RWPE2 (cell line): ENCODE measurements at regions not wholly inside any gene's neighbourhood (a gene's known extent, or its start where the extent isn't known, plus 50 kb on each side); places are given as distances from the start of the nearest gene placed in this dataset.

Source experiments
- ATAC-seq: fragments of 200-7000 bp; cut with Tn5 transposase; 3 replicates; pipeline ENCODE4 v1.9.1; 2021; ENCODE audit warnings: low read depth
- DNase-seq: peaks from one replicate; pipeline ENCODE4 v3.0.0-alpha.2; 2020; ENCODE audit warnings: low spot score
- H3K27ac ChIP-seq: fragments of 450-650 bp; 2 replicates; pipeline ENCODE4 v1.5.1; 2017; ENCODE audit warnings: mild to moderate bottlenecking; ENCODE audit not compliant: poor library complexity, severe bottlenecking
- H3K27me3 ChIP-seq: fragments of 250-450 bp; sonication (Bioruptor Pico); 2 replicates; pipeline ENCODE4 v1.5.1; 2021; ENCODE audit warnings: mild to moderate bottlenecking, moderate library complexity; ENCODE audit not compliant: insufficient read depth, poor library complexity, severe bottlenecking
- H3K36me3 ChIP-seq: fragments of 250-450 bp; sonication (Bioruptor Pico); 2 replicates; pipeline ENCODE4 v1.5.1; 2020; ENCODE audit warnings: low read depth, mild to moderate bottlenecking, moderate library complexity
- H3K4me1 ChIP-seq: fragments of 250-450 bp; sonication (Bioruptor Pico); 2 replicates; pipeline ENCODE4 v1.5.1; 2021; ENCODE audit warnings: mild to moderate bottlenecking, moderate library complexity; ENCODE audit not compliant: insufficient read depth, poor library complexity, severe bottlenecking
- H3K4me3 ChIP-seq: fragments of 250-450 bp; sonication (Bioruptor Pico); 2 replicates; pipeline ENCODE4 v1.5.1; 2021; ENCODE audit warnings: mild to moderate bottlenecking, moderate library complexity; ENCODE audit not compliant: severe bottlenecking
- H3K9me3 ChIP-seq: fragments of 250-450 bp; sonication (Bioruptor Pico); 2 replicates; pipeline ENCODE4 v1.5.1; 2021; ENCODE audit warnings: mild to moderate bottlenecking, moderate library complexity; ENCODE audit not compliant: severe bottlenecking
- TF ChIP-seq, protein P1 (sequence below): fragments of 450-650 bp; IDR thresholded peaks from one replicate; pipeline ENCODE4 v1.5.1; 2017; ENCODE audit warnings: mild to moderate bottlenecking, moderate library complexity; ENCODE audit not compliant: poor library complexity, severe bottlenecking

DNA sequence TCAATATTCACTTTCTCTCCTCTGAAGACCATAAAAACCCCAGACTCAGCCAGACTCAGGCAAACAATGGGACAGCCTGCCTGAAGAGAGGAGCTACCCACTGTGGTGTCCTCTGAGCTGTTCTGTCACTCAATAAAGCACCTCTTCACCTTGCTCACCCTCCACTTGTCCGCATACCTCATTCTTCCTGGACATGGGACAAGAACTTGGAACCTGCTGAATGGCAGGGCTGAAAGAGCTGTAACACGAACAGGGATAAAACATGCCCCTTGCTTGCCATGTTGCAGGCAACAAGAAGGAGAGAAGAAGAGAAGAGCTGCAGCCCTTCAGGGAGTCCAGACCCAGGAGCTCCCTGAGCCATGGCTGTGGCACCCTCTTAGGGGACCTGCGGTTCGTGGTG, 86.8 kb upstream of the SEMA6A start:
- TF ChIP-seq, protein P1, sequence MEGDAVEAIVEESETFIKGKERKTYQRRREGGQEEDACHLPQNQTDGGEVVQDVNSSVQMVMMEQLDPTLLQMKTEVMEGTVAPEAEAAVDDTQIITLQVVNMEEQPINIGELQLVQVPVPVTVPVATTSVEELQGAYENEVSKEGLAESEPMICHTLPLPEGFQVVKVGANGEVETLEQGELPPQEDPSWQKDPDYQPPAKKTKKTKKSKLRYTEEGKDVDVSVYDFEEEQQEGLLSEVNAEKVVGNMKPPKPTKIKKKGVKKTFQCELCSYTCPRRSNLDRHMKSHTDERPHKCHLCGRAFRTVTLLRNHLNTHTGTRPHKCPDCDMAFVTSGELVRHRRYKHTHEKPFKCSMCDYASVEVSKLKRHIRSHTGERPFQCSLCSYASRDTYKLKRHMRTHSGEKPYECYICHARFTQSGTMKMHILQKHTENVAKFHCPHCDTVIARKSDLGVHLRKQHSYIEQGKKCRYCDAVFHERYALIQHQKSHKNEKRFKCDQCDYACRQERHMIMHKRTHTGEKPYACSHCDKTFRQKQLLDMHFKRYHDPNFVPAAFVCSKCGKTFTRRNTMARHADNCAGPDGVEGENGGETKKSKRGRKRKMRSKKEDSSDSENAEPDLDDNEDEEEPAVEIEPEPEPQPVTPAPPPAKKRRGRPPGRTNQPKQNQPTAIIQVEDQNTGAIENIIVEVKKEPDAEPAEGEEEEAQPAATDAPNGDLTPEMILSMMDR = no peak

DNA sequence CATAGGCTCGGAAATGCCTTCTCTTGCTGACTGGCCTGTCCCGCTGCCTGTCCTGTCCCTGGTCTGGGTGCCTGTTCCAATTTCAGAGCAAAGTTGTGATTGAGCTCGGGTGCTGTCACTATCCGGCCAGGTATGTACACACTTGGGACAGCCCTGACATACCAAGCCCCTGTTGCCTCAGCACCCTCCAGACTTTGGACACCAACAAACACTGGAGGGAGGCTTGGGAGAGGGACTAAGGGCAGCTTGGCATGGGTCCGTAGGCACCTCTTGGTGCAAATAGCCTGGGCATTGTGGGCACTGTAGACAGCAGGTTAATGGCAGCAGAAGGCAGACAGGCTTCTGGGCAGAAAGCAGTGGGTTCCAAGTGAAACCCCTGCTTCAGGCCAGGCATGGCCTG, 86.3 kb upstream of the SEMA6A start:
- H3K27ac ChIP-seq = no peak overlapping the region
- H3K9me3 ChIP-seq = no peaks in the 10 kb centered on the region
- H3K4me1 ChIP-seq = no peaks in the 10 kb centered on the region
- TF ChIP-seq, protein P1 = no peak
- H3K27me3 ChIP-seq = no peaks in the 10 kb centered on the region
- DNase-seq = no peak
- H3K36me3 ChIP-seq = no peaks in the 10 kb centered on the region
- H3K4me3 ChIP-seq = no peak overlapping the region
- no peak for ATAC-seq

More for the DNA sequence above, 86.8 kb upstream of the SEMA6A start:
- H3K27ac ChIP-seq = no peak overlapping the region
- no peaks in the 10 kb centered on the region for H3K9me3 ChIP-seq
- ATAC-seq (no peak), DNase-seq (no peak)
- no peak overlapping the region for H3K4me3 ChIP-seq
- H3K4me1 ChIP-seq = no peaks in the 10 kb centered on the region
- H3K36me3 ChIP-seq = no peaks in the 10 kb centered on the region
- H3K27me3 ChIP-seq = no peaks in the 10 kb centered on the region

GRCh38 chr5:116658830-116659229, 84.2 kb upstream of the SEMA6A start:
- peaks cover 5% of the 10 kb centered on the region for H3K27me3 ChIP-seq
- H3K36me3 ChIP-seq = no peaks in the 10 kb centered on the region
- DNase-seq (no peak), ATAC-seq (no peak)
- TF ChIP-seq, protein P1 = no peak
- H3K4me1 ChIP-seq = no peaks in the 10 kb centered on the region
- no peaks in the 10 kb centered on the region for H3K9me3 ChIP-seq
- no peak overlapping the region for H3K4me3 ChIP-seq
- H3K27ac ChIP-seq = no peak overlapping the region

- Histone ChIP-seq H3K27me3 (peaks cover 5% of the 10 kb centered on the region), H3K9me3 (no peaks in the 10 kb centered on the region), H3K4me3 (no peak overlapping the region), H3K4me1 (no peaks in the 10 kb centered on the region), H3K36me3 (no peaks in the 10 kb centered on the region), H3K27ac (no peak overlapping the region)
- ATAC-seq (peak; percentile 61; the same call in 2 of the 3 replicates), DNase-seq (no peak)
- TF ChIP-seq, protein P1 = no peak
Measured at GRCh38 chr5:116658141-116658540, 83.5 kb upstream of the SEMA6A start.

GRCh38 chr5:116655431-116655830, 80.8 kb upstream of the SEMA6A start:
- no peaks in the 10 kb centered on the region for H3K9me3 ChIP-seq
- peaks cover 16% of the 10 kb centered on the region for H3K27me3 ChIP-seq
- no peaks in the 10 kb centered on the region for H3K4me1 ChIP-seq
- TF ChIP-seq, protein P1 = no peak
- H3K4me3 ChIP-seq = no peak overlapping the region
- no peak overlapping the region for H3K27ac ChIP-seq
- DNase-seq (no peak), ATAC-seq (no peak)
- no peaks in the 10 kb centered on the region for H3K36me3 ChIP-seq
